GM18502 (cell line): ENCODE measurements at regions not wholly inside any gene's neighbourhood (a gene's known extent, or its start where the extent isn't known, plus 50 kb on each side); places are given as distances from the start of the nearest gene placed in this dataset.
"Not testable (repeated sequence)": the region's sequence is repeated elsewhere in the genome, so short reads cannot be mapped to it uniquely, and the experiment has no call there.

Experiments used
- ATAC-seq: cut with Tn5 transposase; IDR thresholded peaks from one replicate; pipeline ENCODE4 v1.9.1; 2021; ENCODE audit warnings: mild to moderate bottlenecking; ENCODE audit not compliant: unreplicated experiment, poor library complexity

DNA sequence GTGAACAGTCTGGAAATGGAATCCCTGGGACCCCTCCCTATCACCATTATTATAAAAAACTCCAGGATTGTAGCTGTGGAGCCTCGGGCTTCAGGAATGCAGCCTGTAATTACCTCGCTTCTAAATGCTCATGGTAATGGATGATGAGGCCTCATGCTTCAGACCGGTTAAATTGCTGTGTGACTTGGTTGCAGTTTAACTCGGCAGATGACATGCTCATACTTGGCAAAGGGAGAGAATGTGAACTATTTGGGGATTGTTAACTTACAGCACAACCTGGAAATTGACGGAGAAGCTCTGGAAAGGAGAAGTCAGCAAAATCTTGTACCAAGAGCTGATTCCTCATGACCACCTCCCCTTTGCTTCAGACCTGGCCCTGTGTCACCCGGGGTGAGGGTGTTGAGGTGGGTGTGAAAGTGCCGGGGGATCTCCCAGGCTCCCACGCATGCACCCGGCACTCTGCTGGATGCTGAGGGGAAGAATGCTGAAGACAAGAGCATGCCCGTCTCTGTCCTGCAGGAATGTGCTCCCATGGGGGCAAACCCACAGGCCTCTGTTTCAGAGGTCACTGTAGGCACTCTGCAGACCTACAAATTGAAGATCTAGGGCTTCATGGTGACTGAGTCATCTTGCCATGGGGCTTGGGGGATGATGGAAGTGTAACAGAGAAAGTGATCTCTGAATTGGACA, 364.8 kb downstream of the RPS6KC1 start:
- ATAC-seq = no peak

DNA sequence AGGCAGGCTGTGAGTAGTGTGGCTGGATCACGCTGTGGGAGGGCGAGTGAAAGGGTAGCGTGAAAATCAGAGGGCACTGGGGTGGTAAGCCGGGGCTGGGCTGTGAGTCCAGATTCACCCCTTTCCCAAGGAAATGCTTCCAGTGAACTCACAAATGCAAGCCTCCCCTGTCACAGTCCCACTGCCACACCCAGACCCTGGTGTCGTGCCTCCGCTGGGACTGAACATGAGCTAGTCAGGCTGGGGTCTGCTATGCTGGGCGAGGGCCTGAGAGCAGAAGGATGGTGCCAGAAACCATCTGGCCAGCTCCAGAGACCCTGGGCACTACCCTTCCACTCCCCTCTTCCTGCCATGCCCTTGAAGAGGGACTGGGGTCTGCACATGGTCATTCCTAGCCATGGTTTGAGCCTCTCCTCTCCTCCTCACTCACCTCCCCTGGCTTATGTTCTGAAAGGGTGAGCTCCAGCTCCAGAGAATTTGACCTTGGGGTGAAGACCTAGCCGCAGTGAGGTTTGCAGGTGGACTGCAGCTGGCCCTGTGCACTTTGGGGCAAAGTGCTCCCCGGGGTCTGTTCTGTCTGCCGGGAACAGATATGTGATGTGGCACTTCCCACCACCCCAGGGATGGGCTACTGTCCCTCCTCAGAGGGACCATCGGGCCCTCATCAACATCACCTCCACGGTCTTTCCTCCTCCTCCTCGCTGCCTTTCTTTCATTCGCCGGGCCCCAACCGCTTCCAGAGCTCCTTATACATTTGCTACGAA, 365.6 kb downstream of the RPS6KC1 start:
- ATAC-seq = no peak

DNA sequence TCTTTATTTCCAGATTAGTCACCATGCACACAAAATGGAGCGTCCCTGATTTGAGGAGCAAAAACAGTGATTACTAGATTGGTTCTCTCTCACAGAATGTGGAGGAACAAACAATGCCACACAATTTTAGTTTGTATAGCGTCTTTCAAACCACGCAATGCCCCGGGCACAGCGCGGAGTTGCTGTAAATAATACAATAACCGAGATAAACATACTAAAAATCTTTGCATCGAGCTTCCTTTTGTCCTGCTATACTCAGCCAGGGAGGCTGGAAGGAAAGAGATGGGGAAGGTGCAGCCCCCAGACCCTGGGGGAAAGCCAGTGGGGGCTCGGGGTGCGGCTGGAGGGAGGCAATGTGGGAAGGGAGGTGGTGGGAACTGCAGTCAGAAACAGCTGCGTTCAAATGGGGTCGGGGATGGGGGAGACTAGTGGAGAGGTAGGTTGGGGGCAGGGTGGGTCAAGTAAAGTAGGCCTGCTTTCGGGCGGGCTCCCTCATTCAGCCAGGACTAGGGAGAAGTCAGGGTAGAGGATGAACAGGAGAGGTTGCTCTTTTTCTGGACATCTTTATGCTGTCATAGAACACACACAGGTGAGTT, 366.3 kb downstream of the RPS6KC1 start:
- no peak for ATAC-seq

DNA sequence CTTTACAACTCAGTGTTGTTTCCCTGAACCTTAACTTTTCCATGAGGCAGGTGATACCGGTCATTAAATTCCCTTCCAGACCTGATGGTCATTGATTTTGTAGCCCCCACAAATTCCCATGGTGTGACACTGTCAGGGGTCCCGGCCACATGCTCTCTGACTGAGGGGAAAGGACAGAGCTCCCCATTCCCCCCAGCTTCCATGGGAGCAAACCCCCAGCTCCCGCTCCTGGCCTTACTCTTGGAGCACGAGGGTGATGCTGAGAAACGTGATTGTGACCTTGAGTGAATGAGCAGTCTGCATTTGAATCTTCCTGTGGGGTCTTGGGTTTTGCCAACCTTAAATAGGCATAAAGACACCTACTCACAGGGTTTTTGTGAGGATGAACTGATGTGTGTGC, 366.8 kb downstream of the RPS6KC1 start:
- ATAC-seq = no peak

DNA sequence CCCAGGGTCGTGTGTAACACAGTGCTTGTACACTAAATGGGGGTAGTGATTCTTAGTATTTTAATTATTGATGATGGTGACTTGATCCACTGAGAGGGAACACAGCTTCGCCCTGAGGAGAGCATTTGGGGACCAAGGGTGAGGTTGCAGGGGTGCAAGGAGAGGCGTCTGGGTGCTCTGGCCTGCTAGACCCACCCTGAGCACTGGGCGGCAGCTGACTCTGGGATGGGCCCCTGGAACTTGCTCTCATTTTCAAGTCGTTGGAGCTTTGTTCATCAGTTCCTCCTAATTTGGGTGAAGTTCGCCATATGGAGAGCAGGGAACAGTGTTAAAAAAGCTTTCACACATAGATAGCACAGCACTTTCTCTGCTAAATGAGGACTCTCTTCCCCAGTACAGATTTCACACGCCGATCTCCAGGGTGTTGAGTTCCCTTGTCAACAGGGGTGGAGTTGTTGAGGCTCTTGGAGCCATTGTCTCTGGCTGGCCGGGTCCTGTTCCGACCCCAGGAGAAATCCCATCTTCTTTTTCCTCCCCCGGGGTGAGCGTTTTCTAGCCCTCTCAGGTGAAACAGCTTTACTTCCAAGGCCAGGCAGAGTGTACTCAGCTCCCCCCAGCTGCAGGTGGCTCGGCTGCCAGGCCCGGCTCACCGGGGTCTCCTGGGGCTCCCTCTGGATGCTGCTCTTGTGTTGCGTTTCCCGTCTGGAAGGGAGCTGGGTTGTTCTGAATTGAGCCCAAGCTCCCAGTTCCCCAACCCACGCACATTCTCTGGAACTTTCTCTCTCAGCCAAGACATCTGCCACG, 367.4 kb downstream of the RPS6KC1 start:
- no peak for ATAC-seq

DNA sequence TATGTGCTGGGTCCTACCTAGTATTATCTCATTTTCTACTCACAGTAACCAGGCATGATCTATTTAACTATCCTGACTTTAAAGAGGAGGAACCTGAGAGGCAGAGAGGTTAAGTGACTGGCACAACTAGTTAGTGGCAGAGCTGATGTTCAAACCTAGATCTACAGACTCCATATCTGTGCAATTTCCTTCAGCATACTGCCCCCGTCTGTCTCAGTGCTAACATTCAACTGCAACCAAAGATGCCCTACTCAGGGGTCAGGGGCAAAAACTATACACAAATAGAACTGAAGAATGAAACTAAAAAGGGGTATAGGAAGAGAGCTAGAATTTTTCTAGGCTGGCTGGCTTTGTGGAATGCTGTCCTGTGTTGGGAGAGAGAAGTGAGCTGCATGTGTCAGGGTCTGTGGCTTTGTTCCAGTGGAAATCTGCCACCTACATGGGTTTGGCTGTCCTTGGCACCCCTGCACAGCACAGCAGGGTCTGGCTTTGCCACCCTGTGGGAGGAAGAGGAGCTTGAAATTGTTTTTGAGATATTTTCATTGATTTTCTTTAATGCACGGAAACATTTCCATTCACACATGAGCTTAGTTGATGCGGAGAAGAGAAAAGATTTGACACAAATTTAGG, 368.5 kb downstream of the RPS6KC1 start:
- ATAC-seq = no peak

DNA sequence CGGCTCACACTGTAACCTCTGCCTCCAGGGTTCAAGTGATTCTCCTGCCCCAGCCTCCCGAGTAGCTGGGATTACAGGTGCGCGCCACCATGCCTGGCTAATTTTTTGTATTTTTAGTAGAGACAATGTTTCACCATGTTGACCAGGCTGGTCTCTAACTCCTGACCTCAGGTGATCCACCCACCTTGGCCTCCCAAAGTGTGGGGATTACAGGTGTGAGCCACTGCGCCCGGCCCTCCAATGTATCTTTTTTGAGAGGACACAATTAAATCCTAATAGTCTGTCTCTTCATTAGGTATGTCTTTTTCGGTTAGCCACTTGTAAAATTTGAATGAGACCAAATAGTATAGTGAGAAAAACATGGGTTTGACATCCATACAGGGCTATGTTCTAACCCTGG, 370.1 kb downstream of the RPS6KC1 start:
- not testable (repeated sequence) for ATAC-seq

DNA sequence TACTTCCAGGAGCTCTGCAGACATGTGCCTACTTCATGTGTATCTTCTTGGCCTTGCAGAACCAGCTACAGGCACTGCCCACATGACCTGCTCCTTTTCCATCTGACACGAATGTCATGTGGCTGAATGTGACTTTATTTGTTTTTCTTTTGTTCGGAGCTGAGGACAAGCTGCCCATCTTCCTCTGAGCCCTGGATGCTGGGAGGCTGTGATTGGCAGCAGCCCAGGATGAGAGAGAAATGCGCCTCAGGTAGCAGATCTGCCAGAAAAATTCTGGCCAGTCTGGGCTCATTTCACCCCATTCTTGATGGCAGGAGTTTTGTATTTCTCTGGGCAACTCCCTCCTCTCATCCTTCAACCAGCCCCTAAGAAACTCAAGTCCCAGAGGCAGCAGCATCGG, 372.0 kb downstream of the RPS6KC1 start:
- no peak for ATAC-seq

DNA sequence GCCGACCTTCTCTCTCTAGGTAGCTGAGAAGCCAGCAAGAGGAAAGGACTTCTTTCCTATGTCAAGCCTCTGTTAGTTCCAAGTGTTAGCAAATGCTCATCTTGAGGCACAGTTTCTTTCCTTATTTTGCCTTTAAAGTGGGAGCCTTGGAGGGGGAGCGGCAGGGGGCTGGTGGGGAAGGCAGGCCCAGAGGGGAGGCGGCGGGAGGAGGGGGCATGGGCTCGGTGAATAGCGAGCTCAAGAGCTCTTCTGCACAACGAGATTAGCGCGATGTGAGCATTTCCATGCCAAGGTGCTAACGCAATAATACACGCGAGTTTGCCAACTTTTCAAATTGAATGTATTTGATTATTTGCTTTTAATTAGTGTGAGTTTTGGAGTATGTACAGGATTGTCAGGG, 372.6 kb downstream of the RPS6KC1 start:
- no peak for ATAC-seq

DNA sequence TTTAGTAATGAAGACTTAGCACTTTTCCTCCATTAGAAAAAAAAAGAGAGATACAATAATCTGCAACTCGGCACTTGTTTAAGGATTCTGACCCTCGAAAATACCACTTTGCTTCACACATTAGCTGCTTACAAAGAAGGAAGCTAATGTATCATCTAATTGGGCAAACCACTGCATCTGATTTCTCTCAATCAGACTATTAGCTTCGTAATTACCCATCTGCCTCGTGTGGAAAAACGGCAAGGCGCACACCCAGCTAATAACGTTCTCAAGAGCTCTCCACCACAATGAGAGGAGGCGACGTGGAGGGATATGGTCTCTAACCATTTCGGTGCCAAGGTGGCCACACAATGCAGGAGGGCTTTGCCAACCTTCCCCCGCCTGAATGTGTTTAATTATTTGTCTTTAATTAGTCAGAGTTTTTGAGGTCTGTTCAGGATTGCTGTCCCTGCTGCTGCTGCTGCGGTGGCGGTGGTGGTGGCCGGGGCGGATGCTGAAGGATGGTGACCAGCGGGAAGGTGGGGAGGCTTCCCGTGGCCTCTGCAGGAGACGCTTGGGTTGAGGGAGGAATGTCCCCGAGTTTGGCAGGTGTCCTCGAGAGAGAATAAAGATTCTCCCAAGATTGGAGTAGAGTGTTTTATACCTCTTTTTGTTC, 374.5 kb downstream of the RPS6KC1 start:
- no peak for ATAC-seq

DNA sequence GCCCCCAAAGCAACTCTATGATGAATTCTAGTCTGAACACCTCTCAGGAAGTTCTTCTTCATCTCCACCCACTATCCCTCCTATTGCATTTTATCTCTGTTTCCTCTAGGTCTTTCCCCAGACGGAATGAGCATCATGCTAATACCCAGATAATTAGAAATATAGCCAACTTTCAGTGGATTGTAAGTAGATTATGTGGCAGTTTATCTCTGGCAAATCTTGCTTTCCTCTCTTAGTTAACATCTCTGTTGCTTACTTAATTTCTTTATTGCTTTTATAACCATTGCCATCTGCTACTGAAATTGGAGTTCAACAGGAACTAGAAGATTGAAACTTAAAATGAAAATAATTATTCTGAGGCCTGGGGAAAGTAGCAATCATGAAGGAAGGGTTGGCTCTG, 378.6 kb downstream of the RPS6KC1 start:
- no peak for ATAC-seq

DNA sequence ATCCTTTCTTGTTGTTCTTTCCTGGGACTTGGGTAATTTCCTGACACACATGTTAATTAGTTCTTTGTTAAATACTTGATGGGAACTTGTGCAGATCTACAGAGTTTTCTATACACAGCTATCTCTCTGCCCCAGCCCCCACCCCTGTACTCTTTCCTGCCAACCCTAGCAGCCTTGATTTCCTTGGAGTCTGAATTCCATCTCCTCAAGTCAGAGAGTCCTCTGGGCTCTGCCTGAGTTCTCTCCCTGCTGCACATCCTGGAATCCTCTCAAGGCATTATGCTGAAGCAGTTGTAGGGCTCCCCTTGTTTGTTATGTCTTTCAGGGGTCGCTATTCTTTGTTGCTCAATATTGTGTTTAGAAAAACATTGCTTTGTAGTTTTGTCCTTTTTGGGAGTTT, 384.7 kb downstream of the RPS6KC1 start:
- no peak for ATAC-seq

DNA sequence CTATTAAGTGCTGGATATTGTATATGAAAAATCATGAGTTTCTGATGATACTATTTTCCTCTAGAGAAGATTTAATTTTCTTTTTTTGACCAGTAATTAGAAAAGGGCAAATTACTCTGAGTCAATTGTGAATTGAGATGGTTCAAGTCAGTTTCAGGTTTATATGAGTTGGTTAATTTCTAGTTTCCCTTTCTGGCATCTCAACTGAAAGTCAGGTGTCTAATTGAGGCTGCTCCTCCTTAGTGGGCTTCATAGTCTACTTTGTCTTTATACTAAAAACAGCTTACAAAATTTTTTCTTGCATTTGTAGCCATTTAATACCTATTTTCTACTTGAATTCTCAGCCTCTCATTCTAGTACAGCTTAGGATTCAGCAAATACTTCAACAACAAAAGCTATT, 387.3 kb downstream of the RPS6KC1 start:
- ATAC-seq = no peak

DNA sequence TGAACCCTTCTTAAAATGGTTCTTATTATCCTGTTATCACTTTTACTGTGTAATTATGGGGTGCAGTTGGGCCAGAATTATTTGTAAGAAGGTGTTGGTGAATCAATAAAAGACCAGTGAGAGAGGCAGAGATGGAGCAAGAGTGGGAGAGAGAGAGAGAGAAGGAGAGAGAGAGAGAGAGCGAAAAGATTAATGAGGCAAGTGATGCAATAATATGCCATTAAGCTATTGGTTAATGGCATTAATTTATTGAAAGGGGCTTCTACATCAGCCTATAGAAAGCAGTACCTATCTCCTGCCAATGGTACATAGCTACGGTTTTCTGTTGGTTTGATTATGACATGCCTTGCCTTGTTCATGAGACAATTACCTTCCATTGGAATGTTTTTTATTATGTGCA, 388.7 kb downstream of the RPS6KC1 start:
- no peak for ATAC-seq

DNA sequence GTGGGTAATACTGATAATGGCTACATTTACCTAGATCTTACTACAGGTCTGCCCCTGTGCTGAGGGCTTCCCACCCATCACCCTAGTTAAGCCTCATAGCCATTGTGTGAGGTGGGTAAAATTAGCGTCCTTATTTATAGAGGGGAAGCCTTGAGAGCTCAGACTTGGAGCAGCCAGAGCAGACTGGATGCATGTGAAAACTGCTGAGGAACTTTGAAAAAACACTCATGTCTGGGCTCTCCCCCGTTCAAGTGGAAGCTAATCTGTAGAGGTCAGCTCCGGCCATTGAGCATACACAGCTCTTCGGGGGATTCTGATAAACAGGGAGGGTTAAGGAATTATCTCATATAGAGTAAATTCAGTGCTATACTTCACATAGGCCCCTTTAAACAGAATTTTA, 389.7 kb downstream of the RPS6KC1 start:
- ATAC-seq = no peak

DNA sequence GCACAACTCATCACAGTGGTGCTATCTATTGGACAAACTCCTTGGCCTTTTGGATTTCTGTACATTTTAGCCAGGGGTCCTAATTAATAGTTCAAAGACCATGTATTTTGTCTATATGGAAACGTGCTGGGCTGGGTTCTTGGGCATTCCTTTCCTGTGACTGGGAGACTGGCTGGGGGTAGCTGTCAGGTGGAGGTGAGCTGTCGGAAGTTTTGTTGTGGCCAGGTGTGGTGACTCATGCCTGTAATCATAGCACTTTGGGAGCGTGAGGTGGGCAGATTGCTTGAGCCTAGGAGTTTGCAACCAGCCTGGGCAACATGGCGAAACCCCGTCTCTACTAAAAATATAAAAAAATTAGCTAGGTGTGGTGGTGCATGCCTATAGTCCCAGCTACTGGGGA, 392.4 kb downstream of the RPS6KC1 start:
- no peak for ATAC-seq

DNA sequence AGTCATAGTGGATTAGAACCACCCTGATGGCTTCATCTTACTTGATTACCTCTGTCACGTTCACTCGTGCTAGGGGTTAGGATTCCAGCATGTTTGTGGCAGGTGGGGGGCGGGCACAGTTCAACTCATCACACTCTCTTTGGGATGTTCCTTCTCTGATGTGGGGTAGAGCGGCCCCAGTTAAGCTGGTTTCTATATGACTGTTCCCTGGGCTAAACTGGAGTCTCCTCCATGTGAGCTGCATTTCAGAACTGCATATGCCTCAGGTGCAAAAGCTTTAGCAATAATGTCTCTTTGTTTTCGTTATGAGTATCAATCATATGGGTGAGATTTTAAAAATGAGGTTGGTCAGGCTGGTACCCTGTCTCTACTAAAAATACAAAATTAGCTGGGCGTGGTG, 393.2 kb downstream of the RPS6KC1 start:
- no peak for ATAC-seq

DNA sequence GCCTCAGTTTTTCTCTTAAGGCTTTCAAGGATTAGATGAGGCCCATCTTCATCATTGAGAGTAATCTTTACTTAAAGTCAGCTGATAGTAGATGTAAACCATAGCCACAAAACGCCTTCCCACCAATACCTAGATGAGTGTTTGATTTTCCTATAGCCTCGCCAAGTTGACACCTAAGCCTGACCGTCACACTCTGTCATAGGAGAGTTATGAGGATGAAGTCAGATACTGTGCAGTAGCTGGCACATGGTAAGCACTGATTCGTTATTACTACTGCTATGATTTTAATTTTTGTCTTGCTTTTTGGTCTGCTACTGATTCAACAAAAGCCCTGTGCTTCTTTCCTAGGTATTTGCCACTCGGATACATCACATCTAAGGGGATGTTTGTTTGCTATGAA, 395.5 kb downstream of the RPS6KC1 start:
- no peak for ATAC-seq

DNA sequence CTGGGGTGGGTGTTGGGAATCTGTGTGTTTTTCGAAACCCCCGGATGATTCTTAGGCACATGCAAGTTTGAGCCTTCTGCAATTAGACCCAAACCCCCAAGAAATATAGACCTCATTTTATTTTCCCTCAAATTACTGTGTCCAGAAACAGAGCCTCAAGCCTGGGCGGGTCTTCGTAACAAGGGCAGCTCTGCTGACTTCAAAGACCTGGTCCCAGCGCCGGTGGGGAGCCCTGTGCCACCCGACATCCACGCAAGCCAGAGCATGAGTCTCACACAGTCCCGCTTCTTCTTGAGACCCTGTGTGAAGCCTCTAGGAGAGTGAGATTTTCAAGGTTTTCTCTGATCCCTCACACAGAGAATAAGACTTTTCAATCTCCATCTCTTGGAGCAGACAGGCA, 397.3 kb downstream of the RPS6KC1 start:
- no peak for ATAC-seq

DNA sequence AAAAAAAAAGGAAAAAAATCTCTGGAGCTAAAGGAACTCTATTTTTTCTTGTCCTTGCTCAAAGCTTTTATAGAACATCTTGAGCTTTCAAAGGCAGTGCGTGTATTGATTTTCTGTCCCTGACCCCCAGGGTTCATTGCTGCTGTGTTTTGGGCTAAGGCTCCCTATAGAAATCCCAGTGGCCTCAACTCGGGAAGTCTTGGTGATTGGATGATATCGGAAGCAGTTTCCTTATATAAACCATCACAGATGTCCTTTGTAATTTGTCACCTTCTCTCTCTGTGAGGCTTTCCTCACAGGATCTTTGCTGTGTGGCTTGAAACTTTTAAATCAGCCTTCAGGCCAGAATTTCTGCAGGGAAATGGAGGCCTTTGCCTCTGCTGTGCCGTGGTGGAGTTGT, 397.7 kb downstream of the RPS6KC1 start:
- no peak for ATAC-seq
